ENCODE measurements at regions not wholly inside any gene's neighbourhood (a gene's known extent, or its start where the extent isn't known, plus 50 kb on each side); places are given as distances from the start of the nearest gene placed in this dataset.

DNA sequence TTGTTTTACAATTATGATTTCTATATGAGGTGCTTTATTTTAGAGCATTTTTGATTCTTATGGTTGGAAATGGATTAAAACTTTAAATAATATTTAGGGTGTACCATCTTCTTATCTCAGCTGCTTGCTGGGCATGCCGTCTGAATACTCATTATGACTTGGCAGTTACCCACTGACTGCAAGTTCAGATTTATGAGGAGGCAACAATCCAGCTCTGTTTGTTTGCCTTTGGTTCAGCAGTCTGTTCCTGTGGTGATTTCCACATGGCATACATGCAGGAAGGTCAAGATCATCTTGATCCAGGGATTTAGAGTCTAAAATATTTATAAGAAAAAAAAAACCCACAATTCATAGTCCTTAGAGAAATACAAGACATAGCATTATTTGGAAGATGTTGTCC, 1254.5 kb upstream of the NUDT12 start:
- Mint-ChIP-seq H3K36me3 (ENCODE audit: insufficient read depth in 2 of 2) (no peaks in the 10 kb centered on the region), H3K9me3 (peaks cover 6 to 14% of the 10 kb centered on the region in 2 donors), H3K27me3 (ENCODE audit: low read depth) (no peaks in the 10 kb centered on the region), H3K27ac (no peak overlapping the region), H3K4me3 (no peak overlapping the region), H3K4me1 (ENCODE audit: low read depth) (no peaks in the 10 kb centered on the region)
- ATAC-seq (replicated peaks in 1 of 2) (no peak), DNase-seq (no peak)

DNA sequence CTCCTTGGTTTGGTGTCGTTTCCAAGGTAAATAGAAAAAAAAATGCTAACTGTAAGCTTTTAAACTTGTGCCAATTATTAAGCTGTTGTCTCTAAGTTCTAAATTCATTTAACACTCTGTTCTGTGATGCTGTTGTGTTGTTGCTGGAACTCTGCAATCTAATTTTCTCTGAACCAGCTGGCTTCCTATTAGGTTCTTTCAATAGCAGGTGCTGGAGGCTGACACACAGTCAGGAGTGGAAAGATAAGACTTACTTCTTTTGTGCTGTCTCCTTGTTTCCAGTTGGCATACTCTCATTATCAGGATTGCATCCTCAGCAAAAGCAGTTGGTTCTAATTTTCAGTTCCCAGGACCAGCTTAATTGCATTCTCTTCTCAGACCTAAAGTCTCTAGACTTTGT, 1252.6 kb upstream of the NUDT12 start:
- DNase-seq (no peak), ATAC-seq (replicated peaks in 1 of 2) (no peak)
- Mint-ChIP-seq H3K4me3 (no peak overlapping the region), H3K4me1 (ENCODE audit: low read depth) (no peaks in the 10 kb centered on the region), H3K27me3 (ENCODE audit: low read depth) (no peaks in the 10 kb centered on the region), H3K27ac (no peak overlapping the region), H3K36me3 (ENCODE audit: insufficient read depth in 2 of 2) (no peaks in the 10 kb centered on the region), H3K9me3 (peaks cover 5 to 11% of the 10 kb centered on the region in 2 donors)

DNA sequence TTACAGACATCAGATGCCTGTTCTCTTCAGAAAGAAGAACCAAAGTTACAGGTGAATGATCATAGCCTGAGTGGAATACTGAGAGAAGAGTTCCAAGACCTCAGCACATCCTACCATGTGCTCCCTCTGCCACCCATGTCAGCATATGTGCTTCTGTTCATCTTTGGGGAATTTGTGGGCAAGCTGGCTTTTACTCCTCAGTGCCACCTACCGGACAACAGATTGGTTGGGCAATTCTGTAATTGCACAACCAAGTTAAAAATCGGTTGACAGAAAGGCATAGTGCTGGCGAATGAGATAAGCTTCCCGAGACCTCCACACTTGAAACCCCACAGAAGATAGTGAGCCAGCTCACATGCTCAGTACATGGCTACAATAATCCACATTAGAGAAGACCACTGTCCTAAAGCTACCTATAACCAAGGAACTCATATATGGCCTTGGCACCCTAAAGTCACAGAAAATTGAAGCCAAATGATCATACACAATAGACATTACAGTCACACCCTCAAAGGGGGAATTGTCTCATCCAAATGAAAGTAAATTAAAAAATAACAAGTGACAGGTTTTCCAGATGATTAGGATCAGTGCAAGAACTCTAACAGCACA, 1238.0 kb upstream of the NUDT12 start:
- Mint-ChIP-seq H3K27me3 (ENCODE audit: low read depth) (no peaks in the 10 kb centered on the region), H3K4me3 (no peak overlapping the region), H3K4me1 (ENCODE audit: low read depth) (no peaks in the 10 kb centered on the region), H3K27ac (no peak overlapping the region), H3K36me3 (ENCODE audit: insufficient read depth in 2 of 2) (no peaks in the 10 kb centered on the region), H3K9me3 (peaks cover 5 to 14% of the 10 kb centered on the region in 2 donors)
- DNase-seq (no peak), ATAC-seq (replicated peaks in 1 of 2) (no peak)

DNA sequence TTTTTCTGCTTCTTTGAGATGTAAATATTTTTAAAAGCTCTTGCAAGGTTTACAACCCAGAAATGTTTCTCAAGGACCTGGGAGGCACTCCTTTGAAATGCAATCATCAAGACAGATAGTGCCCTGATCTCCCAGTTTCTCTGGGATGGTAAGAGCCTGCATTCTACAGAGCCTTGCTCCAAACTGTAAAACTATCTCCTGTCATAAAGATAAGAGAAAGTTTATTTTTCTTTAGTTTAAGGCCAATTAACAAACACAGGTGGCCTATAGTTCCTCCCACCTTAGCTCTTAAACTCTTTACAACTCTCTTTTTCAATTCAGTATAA, 1231.1 kb upstream of the NUDT12 start:
- H3K4me1 Mint-ChIP-seq (ENCODE audit: low read depth) = no peaks in the 10 kb centered on the region
- H3K9me3 Mint-ChIP-seq = peaks cover 0 to 4% of the 10 kb centered on the region in 2 donors
- DNase-seq (no peak), ATAC-seq (replicated peaks in 1 of 2) (no peak)
- H3K27ac Mint-ChIP-seq = no peak overlapping the region
- no peak overlapping the region for H3K4me3 Mint-ChIP-seq
- H3K27me3 Mint-ChIP-seq (ENCODE audit: low read depth) = no peaks in the 10 kb centered on the region
- H3K36me3 Mint-ChIP-seq (ENCODE audit: insufficient read depth in 2 of 2) = no peaks in the 10 kb centered on the region

DNA sequence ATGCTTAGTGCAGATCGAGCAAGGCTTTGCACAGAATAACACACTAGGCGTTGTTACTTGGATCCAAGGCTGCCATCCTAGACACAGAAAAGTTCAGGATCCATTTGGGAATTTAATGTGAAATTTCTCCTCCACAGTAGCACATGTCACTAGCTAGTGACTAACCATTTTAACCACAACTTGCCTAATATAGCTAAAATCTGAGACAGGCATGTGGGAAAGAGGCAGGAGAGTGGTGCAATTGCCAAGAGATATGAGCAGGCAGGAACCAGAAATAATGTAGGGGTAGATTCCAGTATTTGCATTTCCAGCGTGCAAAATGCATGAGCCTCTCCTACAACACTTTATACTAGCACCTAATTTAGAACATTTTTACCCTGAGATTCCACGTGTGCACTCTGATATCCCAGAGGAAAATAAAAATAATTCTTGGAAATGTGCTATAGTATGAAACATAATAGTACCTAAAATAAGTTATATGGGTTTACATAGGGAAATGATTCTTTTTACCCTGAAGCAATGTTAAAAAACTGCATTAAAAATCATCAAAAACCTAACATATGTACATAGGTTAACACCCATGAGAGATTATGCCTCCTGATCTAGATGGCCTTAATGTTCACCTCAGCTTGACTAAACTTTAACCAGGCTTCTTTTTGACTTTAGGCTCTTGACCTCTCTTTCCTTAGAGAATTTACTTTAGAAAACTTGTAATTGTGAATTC, 1230.6 kb upstream of the NUDT12 start:
- peaks cover 0 to 4% of the 10 kb centered on the region in 2 donors for H3K9me3 Mint-ChIP-seq
- H3K27ac Mint-ChIP-seq = no peak overlapping the region
- ATAC-seq (replicated peaks in 1 of 2) (no peak), DNase-seq (no peak)
- no peak overlapping the region for H3K4me3 Mint-ChIP-seq
- H3K27me3 Mint-ChIP-seq (ENCODE audit: low read depth) = no peaks in the 10 kb centered on the region
- no peaks in the 10 kb centered on the region for H3K4me1 Mint-ChIP-seq (ENCODE audit: low read depth)
- no peaks in the 10 kb centered on the region for H3K36me3 Mint-ChIP-seq (ENCODE audit: insufficient read depth in 2 of 2)

DNA sequence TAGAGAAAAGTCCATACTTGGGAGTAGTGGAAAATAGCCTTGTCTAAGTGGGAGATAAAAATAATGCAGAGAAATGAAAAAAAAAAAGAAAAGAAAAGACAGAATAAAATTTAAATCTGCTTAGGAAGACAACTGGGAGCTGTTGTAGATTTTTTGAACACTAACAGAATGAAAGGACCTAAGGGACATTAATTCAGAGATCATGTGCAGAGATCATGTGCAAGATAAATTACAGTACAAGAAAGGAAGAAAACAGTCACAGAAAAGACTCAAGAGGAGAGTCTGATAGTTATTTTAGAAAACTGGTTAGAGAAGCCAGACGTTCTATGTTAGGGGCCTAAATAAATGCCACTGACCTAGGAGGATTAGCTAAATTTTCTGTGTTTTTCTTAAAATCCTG, 1226.8 kb upstream of the NUDT12 start:
- Mint-ChIP-seq H3K27me3 (ENCODE audit: low read depth) (no peaks in the 10 kb centered on the region), H3K9me3 (peaks cover 6 to 11% of the 10 kb centered on the region in 2 donors), H3K4me3 (no peak overlapping the region)

DNA sequence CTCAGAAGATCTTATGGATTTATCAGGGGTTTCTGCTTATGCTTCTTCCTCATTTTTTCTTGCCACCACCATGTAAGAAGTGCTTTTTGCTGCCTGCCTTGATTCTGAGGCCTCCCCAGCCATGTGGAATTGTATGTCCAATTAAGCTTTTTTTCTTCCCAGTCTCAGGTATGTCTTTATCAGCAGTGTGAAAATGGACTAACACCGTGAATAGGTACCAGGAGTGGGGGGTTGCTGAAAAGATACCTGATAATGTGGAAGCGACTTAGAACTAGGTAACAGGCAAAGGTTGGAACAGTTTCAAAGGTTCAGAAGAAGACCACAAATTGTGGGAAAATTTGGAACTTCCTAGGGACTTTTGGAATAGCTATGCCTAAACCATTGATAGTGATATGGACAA, 1222.5 kb upstream of the NUDT12 start:
- ATAC-seq (replicated peaks in 1 of 2) (no peak), DNase-seq (no peak)
- Mint-ChIP-seq H3K27ac (no peak overlapping the region), H3K4me1 (ENCODE audit: low read depth) (no peaks in the 10 kb centered on the region), H3K27me3 (ENCODE audit: low read depth) (no peaks in the 10 kb centered on the region), H3K9me3 (peaks cover 8 to 13% of the 10 kb centered on the region in 2 donors), H3K36me3 (ENCODE audit: insufficient read depth in 2 of 2) (no peaks in the 10 kb centered on the region), H3K4me3 (no peak overlapping the region)

More for the DNA sequence above, 1226.8 kb upstream of the NUDT12 start:
- no peak for DNase-seq
- Mint-ChIP-seq H3K36me3 (ENCODE audit: insufficient read depth in 2 of 2) (no peaks in the 10 kb centered on the region), H3K27ac (no peak overlapping the region), H3K4me1 (ENCODE audit: low read depth) (no peaks in the 10 kb centered on the region)
- no peak for ATAC-seq (replicated peaks in 1 of 2)

- H3K27ac Mint-ChIP-seq = no peak overlapping the region
- no peaks in the 10 kb centered on the region for H3K4me1 Mint-ChIP-seq (ENCODE audit: low read depth)
- DNase-seq = no peak
- peaks cover 4 to 5% of the 10 kb centered on the region in 2 donors for H3K9me3 Mint-ChIP-seq
- ATAC-seq (replicated peaks in 1 of 2) = no peak
- H3K36me3 Mint-ChIP-seq (ENCODE audit: insufficient read depth in 2 of 2) = peaks cover 0 to 1% of the 10 kb centered on the region in 2 donors
- H3K4me3 Mint-ChIP-seq = no peak overlapping the region
- no peaks in the 10 kb centered on the region for H3K27me3 Mint-ChIP-seq (ENCODE audit: low read depth)
These were observed 1211.8 kb upstream of the NUDT12 start for GRCh38 chr5:104774372-104774771.

DNA sequence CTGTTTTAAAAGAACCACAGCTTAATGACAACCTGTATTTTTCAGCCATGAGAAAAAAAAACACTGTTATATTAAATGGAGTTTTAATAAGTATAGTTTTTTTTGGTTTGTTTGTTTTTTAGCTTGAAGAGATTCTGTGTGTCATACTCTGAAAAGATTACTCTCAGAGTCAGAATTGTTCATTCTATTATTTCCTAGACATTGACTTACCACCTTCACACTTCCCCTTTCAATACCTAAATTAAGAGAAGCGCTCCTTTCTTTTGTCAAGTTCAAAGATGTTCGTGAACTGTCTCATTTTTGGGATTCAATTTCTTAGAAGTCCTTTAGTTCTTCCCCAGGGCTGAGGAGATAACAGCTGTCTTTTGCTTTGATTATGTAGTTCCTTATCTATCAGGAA, 1201.6 kb upstream of the NUDT12 start:
- Mint-ChIP-seq H3K27me3 (ENCODE audit: low read depth) (no peaks in the 10 kb centered on the region), H3K27ac (no peak overlapping the region), H3K4me3 (no peak overlapping the region), H3K9me3 (peaks cover 2 to 4% of the 10 kb centered on the region in 2 donors), H3K36me3 (ENCODE audit: insufficient read depth in 2 of 2) (no peaks in the 10 kb centered on the region), H3K4me1 (ENCODE audit: low read depth) (no peaks in the 10 kb centered on the region)
- no peak for DNase-seq
- no peak for ATAC-seq (replicated peaks in 1 of 2)

DNA sequence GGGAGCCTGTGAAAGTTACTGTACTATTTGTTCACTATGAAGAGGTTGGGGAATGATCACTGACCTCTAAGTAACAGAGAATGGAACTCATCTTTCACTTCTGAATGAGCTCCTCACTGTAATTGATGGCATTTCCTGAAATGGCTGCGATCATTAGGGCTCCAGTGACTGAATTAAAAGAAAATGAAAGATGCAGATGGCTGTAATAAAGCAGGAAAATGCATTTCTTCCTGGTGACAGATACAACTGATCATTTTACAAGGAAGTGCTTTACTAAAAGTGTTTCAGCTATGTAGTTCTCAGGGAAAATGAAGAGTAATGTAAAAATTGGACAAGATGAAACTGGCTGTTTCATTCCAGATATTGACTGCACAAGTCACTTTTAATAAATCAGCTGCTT, 1200.6 kb upstream of the NUDT12 start:
- DNase-seq (no peak), ATAC-seq (replicated peaks in 1 of 2) (no peak)
- Mint-ChIP-seq H3K36me3 (ENCODE audit: insufficient read depth in 2 of 2) (no peaks in the 10 kb centered on the region), H3K4me3 (no peak overlapping the region), H3K27ac (no peak overlapping the region), H3K27me3 (ENCODE audit: low read depth) (no peaks in the 10 kb centered on the region), H3K4me1 (ENCODE audit: low read depth) (no peaks in the 10 kb centered on the region), H3K9me3 (peaks cover 2 to 4% of the 10 kb centered on the region in 2 donors)

GRCh38 chr5:104757915-104758314, 1195.3 kb upstream of the NUDT12 start:
- no peak overlapping the region for H3K27ac Mint-ChIP-seq
- DNase-seq (no peak), ATAC-seq (replicated peaks in 1 of 2) (no peak)
- no peak overlapping the region for H3K4me3 Mint-ChIP-seq
- no peaks in the 10 kb centered on the region for H3K36me3 Mint-ChIP-seq (ENCODE audit: insufficient read depth in 2 of 2)
- H3K9me3 Mint-ChIP-seq = peaks cover 4 to 6% of the 10 kb centered on the region in 2 donors
- no peaks in the 10 kb centered on the region for H3K4me1 Mint-ChIP-seq (ENCODE audit: low read depth)
- no peaks in the 10 kb centered on the region for H3K27me3 Mint-ChIP-seq (ENCODE audit: low read depth)

GRCh38 chr5:104755806-104756205, 1193.2 kb upstream of the NUDT12 start:
- no peaks in the 10 kb centered on the region for H3K4me1 Mint-ChIP-seq (ENCODE audit: low read depth)
- no peak overlapping the region for H3K4me3 Mint-ChIP-seq
- no peak for ATAC-seq (replicated peaks in 1 of 2)
- no peaks in the 10 kb centered on the region for H3K36me3 Mint-ChIP-seq (ENCODE audit: insufficient read depth in 2 of 2)
- H3K27me3 Mint-ChIP-seq (ENCODE audit: low read depth) = no peaks in the 10 kb centered on the region
- H3K9me3 Mint-ChIP-seq = peaks cover 4 to 6% of the 10 kb centered on the region in 2 donors
- no peak overlapping the region for H3K27ac Mint-ChIP-seq
- DNase-seq = no peak

DNA sequence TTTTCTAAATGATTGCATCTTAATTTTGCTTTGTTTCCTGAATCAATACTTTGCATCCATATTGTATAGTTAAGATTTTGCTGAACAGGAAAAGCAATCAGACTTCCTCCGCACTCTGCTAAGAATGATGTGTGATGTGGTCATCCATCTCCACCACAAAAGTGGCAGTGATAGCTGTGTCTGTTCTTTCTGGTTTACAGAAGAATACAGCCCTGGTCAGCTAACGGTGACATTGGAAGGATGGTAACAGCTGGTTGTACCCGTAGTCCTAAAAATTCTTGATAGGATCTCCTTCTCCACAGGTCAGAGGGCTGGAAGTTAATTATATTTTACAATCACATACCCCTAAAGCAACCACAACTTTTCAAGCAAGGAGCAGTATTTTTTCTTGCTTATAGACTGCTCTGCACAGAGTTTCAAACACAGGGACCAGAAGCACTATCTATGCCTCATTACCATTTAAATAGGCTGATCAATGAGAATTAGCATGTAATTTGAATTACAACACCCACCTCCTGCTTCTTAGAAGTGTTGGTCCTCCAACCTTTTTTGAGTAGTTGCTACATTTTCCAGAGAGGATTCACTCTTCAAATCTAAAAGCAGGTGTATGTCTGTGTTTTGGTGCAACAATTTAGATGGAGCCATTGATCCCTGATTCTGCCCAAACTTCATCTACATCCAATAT, 1191.9 kb upstream of the NUDT12 start:
- H3K4me1 Mint-ChIP-seq (ENCODE audit: low read depth) = no peaks in the 10 kb centered on the region
- no peak overlapping the region for H3K27ac Mint-ChIP-seq
- H3K9me3 Mint-ChIP-seq = peaks cover 2 to 4% of the 10 kb centered on the region in 2 donors
- H3K27me3 Mint-ChIP-seq (ENCODE audit: low read depth) = no peaks in the 10 kb centered on the region
- no peaks in the 10 kb centered on the region for H3K36me3 Mint-ChIP-seq (ENCODE audit: insufficient read depth in 2 of 2)
- ATAC-seq (replicated peaks in 1 of 2) = no peak
- DNase-seq = no peak
- H3K4me3 Mint-ChIP-seq = no peak overlapping the region

All from activated T-cell treated with anti-CD3 and anti-CD28 coated beads, Interleukin-2, amount 50 U/mL, for 72 hours (primary cell).